Occipital lobe (tissue), 1 donor: ENCODE measurements at regions not wholly inside any gene's neighbourhood (a gene's known extent, or its start where the extent isn't known, plus 50 kb on each side); places are given as distances from the start of the nearest gene placed in this dataset.

Experiments used
- DNase-seq: peaks from one replicate; lab custom pipeline; 2025; lab: John Stamatoyannopoulos, UW

DNA sequence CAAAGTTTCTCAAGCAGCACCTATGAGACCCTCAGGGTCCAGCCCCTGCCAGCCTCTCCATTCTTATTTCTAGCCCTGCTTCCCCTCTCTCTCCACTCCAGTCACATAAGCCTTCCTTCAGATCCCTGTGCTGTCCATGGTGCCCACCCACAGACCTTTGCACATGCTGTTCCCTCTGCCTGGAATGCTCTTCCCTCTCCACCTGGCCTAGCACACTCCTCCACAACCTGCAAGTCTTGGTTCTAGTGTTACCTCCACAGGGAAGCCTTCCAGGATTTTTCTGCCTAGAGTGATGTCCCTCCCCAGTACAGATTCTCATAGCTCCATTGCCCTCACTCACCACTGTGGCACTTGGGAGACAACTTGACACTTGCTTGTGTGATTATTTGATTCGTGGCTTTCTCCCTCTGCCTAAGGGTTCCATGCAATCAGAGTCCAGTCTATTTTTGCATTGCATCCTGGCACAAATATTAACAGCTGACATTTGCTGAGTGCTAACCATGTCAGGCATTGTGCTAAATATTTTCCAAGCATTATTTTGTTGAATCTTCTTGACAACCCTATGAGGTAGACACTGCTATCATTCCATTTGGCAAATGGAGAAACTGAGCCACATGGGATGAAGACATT is 127.3 kb downstream of the SYF2 start:
- no peak for DNase-seq

DNA sequence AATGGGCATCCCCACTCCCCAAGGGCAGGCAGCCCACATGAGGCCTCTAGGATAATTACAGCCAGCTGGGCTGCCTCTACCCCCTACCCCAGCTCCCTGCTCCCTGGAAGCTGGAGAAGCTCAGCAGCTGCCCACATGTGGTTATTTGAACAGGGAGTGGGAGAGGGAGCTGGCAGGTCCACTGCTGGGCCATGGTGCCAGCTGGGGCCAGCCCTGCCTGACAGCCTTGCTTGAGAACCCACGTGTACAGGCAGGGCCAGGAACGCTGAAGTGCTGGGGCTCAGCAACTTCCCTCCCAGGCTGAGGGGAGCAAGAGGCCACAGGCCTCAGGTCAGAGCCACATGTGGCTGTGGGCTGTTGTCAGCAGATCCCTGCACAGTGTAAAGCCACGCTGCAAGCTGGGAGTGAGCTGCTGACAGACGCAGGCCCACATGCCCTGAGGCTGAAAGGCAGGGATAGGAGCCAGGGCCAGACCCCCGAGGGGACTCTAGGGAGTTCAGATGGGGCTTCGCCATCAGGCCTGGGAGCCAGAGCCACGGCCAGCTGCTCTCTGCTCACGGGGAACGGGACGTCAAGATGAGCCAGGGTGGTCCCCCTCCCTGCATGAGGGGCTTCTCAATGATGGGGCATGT is 129.0 kb downstream of the SYF2 start:
- DNase-seq: no peak

GRCh38 chr1:25100151-25100833 is 132.0 kb downstream of the SYF2 start:
- no peak for DNase-seq

- DNase-seq: no peak
Measured at GRCh38 chr1:25099343-25099951, 132.9 kb downstream of the SYF2 start.

DNA sequence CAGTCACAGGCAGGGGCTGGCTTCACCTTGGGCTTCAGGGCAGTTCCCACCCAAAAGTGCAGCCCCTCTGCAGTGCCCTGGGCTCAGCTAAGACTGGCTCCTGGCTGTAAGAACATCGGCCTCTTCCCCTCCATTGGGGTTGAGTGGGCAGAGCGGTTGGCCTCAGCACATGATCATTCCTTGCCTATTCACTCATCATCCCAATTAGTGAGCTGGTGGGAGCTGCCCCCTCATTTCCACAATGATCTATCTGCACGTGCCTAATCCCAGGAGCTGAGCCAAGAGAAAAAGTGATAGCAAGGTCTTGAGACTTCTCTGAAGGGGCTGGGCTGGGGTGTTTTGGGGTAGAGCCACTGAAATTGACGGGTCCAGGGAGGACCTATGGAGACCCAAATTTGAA is 133.6 kb downstream of the SYF2 start:
- DNase-seq: no peak

- no peak for DNase-seq
Measured at GRCh38 chr1:25096307-25097150, 135.8 kb downstream of the SYF2 start.

DNA sequence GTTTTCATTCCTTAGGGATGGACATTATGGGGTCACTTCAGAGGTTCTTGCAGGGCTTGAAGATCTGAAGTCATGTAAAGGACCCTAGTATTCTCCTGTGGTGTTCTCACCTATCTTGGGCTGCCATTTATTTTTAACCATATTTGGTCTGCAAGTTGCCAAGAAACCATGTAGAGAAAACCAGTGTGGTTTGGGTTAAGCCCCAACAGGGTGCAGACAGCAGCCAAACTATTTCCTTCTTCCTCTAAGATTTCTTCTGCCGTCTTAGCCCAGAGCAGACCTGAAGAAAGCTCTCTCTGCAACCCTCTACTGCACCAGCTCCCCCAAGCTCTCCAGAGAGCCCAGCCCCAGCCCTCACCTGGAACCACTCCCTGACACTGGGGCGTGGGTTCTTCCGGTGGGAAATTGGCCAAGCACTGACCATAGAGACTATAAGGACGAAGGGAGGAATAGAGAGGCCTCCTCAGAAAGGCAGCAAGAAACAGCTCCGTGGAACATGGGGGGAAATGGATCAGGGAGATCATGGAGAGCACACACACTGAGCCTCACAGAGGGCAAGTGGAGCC is 136.6 kb downstream of the SYF2 start:
- no peak for DNase-seq

GRCh38 chr1:25094995-25095394 is 137.3 kb downstream of the SYF2 start:
- no peak for DNase-seq

DNA sequence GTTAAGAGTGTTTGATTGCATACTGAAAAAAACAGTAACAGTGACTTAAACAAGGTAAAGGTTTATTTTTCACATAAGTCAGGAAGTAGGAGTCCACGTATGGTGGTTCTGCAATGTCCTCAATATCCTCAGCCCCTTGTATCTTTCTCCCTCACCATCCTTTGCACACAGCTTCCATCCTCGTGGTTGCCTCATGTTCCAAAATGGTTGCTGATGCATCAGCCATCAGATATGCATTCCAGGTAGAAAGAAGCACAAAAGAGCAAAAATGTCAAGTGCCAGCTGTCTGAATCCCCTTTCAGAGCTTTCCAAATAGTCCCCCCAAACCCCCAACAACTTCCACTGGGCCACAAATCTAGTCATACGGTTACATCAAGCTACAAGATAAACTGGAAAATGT is 138.1 kb downstream of the SYF2 start:
- DNase-seq: no peak

DNA sequence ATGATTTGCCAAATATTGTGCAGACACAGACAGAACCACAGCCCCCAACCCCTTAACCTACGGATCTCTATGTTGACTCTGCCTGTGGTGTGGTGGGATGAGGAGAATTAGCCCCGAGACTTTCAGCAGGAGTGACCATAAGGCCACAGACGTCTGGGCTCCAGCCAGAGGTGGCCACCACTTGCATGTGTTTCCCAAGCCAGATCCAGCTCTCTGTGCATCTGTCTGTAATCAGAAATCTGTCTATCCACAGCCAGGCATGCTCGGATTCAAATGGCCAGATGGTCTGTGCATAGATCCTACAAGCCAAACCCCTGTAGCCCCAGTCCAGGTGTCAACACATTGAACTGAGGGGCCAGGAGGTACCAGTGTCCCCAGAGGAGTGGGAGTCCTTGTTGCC is 140.6 kb downstream of the SYF2 start:
- DNase-seq: no peak

DNA sequence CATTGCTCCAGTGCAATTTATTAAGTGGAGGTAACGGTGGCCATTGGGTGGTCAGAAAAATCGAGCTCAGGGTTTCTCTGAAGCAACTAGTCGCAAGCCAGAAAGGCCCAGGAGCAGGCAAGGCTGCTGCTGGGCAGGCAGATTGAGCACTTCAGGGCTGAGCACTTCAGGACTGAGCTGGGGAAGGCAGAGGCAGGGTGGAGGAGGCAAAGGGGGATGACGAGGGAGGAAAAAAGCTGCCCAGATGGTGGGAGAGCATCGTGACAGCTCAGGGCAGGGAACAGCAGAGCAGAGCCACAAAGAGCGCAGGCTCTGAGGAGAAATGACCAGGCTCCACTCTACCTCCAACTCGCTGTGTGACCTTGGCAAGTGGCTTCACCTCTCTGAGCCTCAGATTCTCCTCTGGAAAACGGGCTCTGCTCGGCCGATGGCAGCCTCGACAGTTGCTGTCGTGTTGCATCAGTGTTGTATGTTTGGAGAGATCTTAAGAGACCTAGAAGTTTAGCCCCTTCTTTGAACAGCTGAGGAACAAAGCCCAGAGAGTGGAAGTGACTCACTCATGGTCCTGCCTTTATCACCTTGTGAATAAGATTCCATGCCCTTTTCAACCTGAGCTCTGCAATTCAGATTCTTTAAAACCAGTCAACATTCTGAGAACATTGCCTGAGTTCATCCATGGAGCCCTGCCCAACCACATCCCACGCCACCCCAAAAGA is 141.4 kb downstream of the SYF2 start:
- no peak for DNase-seq

DNA sequence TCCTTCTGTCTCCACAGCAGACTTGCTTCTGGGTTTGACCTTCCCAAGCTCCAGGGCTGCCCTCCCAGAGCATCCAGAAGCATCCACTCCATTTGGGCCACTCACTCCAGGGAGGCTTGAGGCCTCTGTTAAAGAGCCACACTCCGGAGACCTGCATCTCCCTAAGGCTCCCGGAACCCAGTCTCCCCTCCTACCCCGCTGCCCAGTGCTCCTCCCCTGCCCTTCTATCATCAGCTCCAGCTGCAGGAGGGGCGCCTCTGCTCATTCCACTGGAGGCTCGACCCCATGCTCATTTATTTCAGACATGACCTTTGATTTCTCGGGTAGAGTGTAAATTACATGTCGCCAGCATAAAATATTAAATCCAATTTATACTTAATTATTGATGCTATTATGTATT is 142.5 kb downstream of the SYF2 start:
- no peak for DNase-seq

DNA sequence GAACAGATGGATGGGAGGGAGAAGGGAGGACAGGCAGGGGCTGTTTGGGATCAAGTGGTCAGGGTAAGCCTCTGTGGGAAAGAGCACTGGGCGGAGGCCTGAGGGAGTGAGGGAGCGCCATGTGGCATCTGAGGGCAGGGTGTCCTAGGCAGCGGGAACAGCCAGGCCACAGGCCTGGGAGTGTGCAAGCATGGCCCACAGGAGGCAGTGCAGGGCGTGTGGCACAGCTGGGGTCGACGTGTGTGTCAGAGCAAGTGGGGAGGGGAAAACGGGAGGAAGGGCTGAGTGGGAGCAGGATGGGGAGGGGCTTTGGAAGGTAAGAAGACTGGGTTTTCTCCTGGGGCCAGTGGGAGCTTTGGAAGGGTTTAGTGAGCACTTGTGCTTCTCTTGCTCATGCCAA is 143.4 kb downstream of the SYF2 start:
- no peak for DNase-seq

- DNase-seq: no peak
Measured at GRCh38 chr1:25088180-25088701, 144.1 kb downstream of the SYF2 start.

DNA sequence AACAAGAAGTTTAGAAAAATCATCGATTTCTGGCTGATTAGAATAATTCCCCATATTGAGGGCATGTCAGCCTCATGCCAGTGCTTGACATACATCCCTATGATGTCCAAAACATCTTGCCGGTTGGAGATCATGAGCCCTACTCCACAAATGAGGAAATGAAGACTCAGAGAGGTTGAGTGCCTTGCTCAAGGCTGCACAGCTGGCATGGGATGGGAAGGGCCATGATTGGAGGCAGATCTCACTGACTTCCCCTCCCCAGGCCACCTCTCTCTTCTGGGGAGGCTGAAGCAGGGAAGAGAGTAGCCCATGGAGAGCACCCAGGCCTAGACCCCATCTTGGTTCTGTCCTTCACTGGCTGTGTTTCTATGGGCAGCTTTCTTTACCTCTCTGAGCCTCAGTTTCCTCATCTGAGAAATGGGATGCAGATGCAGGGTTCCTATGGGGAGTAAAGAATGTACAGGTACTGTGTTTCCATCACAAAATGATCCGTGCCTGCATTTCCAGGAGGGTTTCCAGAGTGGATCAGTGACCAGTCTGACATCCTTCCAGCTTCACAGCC is 145.7 kb downstream of the SYF2 start:
- DNase-seq: no peak

DNA sequence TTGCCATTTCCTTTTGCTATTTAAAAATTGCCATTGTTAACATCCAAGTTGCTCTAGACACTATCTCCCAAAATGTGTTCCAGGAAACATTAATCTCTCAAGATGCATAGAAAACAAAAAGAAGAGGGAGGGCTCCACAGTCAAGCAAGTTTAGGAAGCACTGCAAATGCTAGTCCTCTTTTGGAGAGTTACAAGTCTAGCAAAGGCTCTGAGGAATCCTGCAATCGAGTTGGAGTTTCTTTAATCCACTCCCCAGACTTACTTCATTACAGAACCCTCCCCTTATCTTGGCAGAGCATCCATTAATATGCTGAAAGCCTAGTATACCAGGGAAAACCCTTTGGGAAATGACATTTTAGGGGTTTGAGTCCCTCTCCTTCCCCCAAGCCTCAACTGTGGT is 147.9 kb downstream of the SYF2 start:
- no peak for DNase-seq

DNA sequence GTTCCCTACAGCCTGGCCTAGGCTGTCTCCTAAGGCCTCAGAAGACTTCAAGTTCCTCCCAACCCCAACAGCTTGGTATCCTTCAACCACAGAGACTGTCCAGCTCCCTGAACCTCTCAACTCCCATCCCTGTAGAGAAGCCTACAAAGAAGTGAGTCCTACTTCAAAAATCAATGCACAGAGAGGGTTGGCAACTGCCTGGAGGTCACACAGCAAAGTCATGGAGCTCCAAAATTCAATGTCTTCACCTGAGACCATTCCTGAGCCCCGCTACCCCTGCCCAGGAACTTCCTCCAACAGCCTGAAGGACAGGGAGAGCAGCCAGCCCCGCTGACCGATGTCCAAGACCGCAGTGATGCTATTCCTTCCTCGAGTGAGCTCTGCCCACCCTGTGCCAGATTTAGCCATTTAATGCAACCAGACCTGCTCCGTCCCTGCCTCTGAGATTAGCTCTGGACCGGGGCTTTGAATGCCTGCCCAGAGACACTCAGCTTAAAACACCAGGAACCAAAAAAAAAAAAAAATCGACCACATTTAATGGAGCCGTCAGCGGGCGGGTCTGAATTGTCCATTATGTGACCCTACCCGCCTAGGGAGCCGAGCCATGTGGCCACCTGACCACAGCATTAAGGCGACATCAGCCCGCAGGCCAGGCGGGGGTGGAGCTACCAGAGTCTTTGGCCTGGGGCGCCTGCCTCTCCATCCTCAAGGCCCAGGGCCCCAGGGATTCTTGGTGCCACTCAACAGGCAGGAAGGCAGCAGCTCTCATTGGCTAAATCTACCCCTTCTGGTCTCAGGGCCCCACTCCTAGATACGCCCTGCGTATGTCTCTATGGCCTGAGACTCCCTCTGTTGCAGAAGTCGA is 148.6 kb downstream of the SYF2 start:
- no peak for DNase-seq

DNA sequence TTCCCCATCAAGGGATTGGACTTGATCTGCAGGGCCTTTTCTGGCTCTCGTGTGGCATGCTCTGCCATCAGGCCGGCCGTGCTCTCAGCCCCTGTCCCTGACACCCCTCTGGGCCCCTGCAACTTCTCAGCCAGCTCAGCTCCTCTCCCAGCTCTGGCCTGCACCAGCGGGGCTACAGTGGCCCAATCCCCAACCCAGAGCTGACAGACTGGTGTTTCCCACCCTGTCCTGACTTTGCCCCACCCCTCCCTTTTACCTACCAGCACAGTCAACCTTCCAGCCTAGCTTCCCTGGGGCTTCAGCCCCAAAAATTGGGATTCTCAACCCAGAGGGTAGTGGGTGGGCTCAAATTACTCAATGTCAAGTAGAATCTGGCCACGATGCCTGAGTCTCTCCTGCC is 149.3 kb downstream of the SYF2 start:
- DNase-seq: no peak

DNA sequence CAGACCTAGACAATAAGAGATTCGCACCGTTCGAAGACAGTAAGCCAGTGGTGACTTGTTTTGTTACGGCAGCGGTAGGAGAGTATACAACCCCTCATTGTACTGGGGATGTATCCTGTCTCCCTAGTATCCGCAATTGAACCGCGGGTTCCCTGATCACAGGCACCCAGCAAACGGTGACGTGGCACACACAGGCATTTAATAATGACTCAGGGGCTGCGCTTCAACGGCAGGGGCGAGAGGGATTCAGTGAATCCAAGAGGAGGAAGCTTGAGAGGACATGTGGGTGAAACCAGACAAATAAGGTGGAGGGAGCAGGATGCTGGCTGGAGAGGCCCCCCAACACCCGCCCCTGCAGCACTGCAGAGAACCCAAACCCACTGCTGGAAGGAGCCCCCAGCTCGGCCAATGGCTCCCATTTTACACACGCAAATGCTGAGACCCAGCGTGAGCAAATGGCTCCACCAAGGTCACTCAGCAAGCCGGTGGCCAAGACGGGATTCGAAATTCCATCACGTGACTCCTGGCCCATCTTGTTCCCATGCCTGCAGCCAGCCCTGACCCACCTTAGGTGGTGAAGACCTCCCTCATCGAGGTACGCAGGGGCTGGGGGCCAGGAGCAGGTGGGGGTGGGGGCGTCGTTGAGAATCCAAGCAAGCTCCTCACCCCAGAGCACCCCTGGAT is 149.9 kb downstream of the SYF2 start:
- no peak for DNase-seq
